ENCODE measurements at regions not wholly inside any gene's neighbourhood (a gene's known extent, or its start where the extent isn't known, plus 50 kb on each side); places are given as distances from the start of the nearest gene placed in this dataset.

DNA sequence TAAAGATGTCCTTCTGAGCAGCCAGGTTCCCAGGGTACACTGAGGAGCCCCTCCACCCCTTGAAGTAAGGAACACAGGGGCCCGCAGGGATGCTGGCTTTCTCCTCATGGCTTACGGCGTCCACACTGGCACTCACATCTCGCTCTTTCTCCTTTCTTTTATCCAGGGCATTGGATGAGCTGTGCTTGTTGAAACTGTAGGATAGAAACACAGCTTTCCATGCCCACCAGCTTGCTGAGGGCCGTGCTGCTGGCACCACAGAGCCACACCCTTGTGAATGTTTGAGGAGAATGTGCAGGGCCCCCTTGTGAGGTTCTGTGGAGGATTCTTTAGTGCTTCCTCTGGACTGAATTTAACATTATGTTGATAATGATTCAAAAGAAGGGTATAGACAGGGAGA is 51.7 kb upstream of the B3GAT1 start:
- TF ChIP-seq CTCF (IDR thresholded peaks at IDR 0.05) (no peak), TCF7 (CRISPR knock-in tag; IDR thresholded peaks at IDR 0.05; ENCODE audit: low read depth) (no peak), FOXK1 (CRISPR knock-in tag; IDR thresholded peaks at IDR 0.05) (no peak), ELF4 (CRISPR knock-in tag; IDR thresholded peaks at IDR 0.05; ENCODE audit: low read depth) (no peak), NR1H2 (CRISPR knock-in tag; IDR thresholded peaks at IDR 0.05) (no peak)

Measured in WTC11 (cell line).